ENCODE measurements at regions not wholly inside any gene's neighbourhood (a gene's known extent, or its start where the extent isn't known, plus 50 kb on each side); places are given as distances from the start of the nearest gene placed in this dataset.
"Not testable (repeated sequence)": the region's sequence is repeated elsewhere in the genome, so short reads cannot be mapped to it uniquely, and the experiment has no call there.

DNA sequence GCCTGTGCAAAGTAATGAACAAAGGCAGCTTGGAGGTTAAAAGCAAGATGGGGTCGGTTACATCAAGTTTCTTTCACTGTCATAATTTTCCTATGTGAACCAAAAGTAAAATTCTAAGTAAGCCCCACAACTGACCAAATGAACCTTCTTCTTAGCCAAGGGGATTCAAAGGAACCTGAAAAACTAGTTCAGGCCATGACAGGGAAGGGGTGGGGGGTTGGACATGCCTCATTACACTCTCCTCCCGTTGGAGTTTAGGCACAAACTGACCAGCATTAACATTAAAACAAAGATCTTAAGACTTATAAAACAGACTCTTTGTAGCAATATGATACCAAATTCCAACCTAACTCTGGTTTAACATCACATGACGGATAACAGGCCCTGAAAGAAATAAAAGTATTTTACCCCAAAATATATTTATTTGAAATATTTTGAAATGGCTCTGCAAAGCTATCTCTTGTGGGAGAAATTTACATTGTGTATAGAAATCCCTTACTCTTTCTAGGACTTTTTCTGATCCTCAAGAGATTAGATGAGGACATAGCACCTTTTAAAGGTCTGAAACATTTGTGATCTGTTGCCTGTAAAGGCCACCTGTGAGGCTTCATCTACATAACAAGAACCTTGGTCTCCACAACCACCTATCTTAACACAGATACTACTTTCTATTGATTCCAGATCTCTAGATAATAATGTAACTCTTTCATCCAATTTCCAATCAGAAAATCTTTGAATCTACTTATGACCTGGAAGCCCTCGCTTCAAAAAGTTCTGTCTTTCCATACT is 1829.0 kb upstream of the MIR17HG start:
- DNase-seq, result no peak

DNA sequence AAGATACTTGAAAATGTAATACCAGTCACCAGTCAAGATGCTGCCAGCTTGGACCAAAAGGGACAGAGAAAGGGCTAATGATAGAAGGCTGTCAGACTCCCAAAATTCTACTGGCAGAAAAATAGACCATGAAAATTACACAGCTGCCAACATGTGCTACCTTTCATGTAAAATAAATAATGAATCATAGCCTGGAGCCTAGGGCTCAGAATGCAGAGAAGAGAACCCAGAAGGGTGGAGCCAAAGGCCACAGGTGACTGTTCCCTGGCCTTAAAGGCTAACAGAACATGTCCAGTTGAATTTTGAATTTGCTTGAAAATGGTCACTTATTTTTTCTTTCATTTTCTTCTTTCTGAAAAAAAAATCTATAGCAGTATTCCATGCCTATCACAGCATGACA is 1827.0 kb upstream of the MIR17HG start:
- no peak for DNase-seq

DNA sequence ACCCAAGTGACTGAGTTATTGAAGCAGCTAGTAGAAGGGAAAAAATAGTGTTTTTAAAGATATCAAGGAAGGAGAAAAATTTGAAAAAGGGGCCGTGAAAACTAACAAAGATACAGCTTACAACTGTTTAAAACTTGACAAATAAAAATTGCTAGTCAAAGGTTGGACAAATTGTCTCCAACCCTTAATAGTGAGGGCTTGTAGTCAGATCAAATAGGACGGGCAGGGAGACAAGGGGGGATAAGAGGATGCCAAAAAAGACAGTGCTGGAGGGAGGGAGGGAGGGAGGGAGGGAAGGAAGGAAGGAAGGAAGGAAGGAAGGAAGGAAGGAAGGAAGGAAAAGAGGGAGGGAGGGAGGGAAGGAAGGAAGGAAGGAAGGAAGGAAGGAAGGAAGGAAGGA is 1825.8 kb upstream of the MIR17HG start:
- DNase-seq, result not testable (repeated sequence)

DNA sequence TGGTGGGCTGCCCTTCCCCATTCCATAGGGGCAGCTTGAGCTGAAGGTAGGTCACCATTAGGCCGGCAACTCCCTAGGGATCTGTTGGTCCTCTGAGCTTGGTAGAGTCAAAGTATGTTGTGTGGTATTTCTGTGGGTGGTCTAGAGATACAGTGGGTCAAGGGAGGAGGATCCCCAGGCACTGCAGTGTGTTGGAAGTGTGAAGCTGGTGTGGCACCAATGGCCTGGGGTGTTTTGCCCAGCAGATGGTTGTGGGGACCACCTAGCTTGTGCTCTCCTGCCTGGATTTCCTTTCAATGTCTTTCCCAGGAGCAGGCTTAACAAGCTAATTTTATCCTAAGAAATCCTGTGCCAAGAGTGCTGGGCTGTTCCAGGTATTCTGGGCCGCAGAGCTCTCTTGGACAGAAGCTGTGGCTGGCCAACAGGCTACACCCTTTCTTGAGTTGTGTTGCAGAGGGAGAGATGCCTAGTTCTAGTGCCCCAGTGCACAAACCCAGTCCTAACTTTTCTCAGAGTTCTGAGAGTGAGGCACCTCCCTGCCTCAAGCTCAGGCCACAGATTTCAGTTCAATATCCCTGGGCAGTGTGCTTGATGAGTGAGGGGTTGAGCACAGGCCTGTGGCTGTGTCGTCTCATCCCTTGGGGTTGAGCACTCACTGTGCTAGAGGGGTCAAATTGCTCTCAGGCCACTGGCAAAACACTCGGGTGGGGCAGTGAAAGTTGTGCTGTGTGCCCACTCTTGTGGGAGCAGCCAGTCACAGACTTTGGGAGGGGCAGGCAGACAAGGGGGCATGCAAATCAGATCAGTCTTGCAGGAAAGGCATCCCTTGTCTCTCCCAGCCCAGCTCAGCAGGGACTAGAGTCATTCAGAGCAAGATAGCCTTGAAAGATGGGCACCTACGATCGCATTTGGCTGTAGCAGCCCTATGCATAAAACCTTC is 1806.1 kb upstream of the MIR17HG start:
- DNase-seq, result no peak

DNA sequence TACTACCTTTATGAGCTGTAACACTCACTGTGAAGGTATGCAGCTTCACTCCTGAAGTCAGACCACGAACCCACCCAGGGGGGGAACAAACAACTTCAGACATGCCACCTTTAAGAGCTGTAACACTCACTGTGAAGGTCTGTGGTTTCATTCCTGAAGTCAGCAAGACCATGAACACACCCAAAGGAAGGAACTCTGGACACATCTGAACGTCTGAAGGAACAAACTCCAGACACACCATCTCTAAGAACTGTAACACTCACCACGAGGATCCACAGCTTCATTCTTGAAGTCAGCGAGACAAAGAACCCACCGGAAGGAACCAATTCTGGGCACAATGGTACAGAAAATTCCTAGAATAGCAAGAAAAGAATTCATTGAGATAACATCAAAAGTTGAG is 1796.5 kb upstream of the MIR17HG start:
- no peak for DNase-seq

DNA sequence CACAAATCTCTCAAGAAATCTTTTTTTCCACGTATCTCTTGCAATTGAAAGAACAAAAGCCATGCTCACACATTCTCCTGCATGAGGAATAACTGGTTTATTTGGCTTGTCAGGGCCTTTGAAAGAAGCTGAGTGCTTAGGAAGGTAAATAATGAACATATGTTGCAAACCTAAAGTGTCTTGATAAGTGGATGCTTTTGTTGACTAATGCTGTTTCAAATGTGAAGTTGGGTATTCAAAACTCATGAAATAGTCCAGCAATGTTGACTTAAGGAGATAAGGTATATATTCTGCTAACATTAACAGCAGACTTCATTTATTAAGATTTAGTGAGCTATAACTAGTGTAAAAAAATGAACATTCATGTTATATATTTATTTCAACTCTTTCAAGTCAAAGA is 1792.7 kb upstream of the MIR17HG start:
- DNase-seq, result no peak

DNA sequence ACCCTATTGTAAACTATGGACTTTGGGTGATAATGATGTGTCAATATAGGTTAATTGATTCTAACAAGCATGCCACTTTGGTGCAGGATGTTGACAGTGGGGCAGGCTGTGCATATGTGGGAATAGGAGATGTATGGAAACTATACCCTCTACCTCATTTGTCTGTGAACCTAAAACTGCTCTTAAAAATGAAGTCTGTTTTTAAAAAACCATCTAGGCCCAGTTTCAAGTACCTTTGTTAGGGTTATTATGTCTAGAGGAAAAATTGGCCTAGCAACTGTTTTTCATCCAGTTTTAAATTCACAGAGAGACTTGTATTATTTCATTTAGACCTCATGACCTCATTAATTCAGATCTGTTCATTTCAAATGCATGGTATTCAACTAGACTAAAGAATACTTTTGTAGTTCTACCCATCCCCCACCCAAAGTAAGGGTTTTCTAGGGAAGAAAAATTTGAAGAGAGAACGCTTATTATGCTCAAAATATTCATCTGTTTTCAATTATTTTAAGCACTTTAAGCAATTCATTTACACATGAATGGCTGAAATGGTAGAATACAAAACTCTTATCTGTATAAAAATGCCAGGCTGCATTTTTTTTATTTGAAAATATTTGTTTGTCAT is 1781.9 kb upstream of the MIR17HG start:
- DNase-seq, result no peak

DNA sequence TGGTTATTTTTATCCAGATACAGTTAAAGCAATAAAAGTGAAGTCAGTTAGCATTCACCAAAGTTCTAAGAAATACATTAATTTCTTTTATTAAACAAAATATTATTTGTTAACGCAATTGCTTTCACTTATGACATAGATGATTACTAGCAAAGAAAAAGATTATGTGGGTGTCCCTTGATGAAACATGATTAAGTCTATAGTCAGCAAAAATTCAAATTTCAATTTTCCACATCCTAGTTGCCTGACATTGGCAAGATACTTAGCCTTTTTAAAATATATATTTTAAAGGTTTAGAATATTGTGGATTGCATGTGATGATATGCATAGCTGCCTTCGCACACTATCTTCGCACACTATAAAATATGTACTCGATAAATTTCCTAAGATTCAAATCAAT is 1780.5 kb upstream of the MIR17HG start:
- no peak for DNase-seq

DNA sequence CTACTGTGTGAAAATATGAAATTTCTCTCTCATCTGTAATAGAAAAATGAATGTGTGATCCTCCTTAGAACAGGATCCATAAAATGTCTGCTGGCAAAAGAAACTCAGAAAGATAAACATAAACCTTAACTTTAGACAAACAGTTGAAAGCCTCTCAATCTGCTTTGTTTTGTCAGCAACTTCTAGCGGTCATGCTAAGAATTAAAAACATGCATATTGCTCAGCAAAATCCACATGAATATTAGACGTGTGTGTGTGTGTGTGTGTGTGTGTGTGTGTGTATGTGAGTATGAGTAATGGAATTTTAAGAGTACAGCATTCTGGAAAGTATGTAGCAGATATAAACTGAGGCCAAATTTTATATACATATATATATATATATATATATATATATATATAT is 1779.2 kb upstream of the MIR17HG start:
- no peak for DNase-seq

DNA sequence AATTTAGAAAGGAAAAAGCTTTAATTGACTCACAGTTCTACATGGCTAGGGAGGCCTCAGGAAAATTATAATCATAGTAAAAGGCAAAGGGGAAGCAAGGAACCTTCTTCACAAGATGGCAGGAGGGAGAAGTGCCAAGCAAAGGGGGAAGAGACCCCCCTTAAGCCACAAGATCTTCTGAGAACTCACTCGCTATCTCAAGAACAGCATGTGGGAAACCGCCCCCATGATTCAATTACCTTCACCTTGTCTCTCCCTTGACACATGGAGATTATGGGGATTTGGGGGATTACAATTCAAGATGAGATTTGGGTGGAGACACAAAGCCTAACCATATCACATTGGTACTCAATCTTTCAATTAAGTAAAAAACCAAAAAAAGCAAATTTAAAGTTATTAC is 1778.7 kb upstream of the MIR17HG start:
- no peak for DNase-seq

DNA sequence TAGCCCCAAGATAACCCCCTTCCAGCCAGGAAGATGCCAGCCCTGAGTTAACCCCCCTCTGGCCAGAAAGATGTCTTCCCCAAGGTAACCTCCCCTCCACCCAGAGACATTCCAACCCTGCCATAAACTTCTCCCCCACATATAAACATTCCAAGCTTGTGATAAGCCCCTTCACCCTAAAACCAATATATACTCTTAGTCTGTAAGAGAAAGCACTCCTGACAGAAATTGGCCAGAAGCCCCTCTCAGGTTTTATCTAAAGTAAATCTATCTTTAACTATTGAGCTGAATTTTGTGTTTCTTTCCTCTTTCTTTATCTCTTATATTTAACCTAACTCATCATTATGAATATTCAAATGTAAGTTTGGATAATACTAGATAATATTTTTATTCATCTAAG is 1775.8 kb upstream of the MIR17HG start:
- DNase-seq, result no peak

DNA sequence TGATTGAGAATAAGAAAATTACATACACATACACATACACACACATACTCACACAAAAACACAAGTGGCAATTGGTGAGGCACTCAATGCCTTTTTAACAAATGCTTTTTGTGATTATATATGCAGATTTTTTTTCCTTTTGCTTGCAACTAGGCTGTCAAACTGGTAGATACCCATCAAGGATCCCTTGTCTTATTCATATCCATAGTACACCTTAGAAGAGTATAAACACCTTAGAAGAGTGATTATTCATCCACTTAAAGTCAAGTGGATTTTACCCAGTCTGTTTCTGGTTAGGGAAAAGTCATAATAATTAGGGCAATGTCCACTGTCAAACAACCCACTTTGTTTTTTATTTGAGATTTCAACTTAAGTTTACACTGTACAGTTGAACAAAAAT is 1773.4 kb upstream of the MIR17HG start:
- DNase-seq, result no peak

DNA sequence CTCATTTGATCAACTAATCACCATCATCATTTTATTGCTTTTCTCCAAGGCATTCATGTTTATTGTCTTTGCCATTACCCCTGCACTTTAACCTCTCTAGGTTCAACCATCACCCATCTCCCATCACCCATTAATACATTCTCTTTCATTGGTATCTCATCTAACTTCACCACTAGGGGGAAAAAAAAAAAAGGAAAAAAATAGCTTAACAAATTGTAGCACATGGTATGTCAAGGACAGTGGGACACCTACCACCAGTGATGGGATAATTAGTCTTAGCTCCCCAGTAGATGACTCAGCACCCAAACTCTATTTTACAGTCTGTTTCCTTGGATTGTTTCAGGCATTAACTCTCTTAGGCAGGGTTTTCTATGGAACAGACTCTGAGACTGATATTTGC is 1770.2 kb upstream of the MIR17HG start:
- DNase-seq, result no peak

DNA sequence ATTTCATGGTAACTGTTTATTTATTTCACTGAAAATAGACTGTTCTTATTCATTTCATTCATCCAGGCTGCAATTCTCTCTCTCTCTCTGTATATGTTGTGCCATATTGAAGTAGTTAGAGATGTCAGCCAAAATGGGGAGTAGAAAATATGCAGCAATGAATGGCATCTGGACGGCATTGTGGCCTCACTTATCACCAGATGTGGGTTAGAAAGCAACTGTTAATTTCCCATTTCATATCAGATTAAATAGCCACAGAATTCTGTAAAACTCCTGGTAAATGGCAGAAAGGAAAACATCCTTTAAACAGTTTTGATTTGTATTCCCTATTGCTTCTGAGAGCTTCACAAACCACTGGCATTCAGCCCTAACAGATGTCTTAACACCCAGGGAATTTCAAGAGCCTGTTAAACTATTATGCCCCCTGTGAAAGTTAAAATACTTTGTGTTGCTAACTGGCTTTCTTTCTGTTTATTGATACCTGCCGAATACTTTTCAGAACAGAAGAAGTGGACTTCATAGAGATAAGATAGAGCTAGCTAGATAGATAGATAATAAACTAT is 1763.3 kb upstream of the MIR17HG start:
- no peak for DNase-seq

DNA sequence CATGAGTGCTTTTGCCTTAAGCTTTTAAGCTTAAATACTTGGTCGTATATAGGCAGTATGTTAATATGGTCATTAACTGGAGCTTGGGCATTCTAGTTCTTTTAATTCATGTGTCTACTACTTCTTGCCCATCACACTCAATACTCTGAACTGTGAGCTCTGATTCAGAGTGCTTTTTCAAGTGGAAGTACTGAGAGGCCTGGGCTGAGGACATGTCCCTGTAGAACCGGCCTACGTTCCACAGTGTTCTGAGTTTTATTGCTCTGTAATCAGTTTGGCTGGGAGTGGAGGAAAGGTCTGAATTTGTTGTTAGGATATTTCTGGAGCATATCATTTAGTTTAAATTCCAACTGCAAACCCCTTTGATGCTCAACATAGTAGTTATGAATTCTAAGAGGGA is 1744.8 kb upstream of the MIR17HG start:
- no peak for DNase-seq

DNA sequence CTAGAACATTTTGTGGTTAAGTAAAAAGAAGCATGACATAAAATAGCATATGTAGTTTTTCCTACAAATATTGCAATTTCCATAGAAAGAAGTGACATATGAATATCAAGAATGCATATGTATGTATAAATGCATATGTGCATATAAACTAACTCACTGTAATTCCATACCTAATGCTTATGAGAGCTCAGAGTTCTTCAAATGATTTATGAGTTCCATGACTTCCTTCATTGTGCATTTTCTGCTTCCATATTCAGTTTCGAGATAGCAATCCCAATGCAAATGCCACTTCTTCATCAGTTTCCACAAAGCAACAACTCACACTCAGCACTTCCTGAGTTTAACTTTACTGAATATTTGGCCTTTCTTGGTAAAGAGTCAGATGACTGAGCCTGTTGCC is 1744.3 kb upstream of the MIR17HG start:
- DNase-seq, result no peak

DNA sequence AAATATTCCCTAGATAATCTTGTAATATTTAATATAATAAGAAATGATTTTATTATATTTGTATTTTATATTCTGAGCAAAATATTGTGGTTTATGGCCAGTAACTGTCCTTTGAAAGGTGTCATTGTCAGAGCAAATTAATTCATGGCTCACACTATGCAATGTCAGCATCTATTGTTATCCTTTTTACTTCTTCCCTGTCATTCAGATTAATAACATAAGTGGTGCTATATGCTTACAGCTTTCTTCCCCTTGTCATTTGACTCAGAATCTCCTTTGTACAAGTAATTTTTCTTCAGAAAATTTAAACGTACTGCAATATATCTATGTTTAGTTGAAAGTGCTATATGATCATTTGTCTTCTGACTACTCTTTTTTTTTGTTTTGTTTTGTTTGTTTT is 1738.2 kb upstream of the MIR17HG start:
- DNase-seq, result no peak

DNA sequence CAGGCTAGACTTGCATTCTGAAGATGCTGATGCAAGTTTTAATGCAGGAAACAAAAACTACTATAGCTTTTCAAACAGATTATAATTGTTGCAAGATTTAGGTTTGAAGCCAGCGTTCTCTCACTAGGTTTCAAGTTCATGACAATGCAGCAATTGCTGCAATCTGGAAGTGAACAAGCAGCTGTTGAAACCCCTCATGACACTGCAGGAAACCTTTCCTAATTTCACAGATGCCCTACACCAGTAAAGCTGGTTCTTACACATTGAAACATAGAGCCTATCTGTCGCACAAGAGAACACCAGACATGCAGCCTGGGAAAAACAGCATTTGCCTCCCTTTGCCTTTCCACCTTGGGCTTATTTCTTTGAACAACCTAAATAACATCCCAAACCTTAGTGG is 1737.2 kb upstream of the MIR17HG start:
- DNase-seq, result no peak

DNA sequence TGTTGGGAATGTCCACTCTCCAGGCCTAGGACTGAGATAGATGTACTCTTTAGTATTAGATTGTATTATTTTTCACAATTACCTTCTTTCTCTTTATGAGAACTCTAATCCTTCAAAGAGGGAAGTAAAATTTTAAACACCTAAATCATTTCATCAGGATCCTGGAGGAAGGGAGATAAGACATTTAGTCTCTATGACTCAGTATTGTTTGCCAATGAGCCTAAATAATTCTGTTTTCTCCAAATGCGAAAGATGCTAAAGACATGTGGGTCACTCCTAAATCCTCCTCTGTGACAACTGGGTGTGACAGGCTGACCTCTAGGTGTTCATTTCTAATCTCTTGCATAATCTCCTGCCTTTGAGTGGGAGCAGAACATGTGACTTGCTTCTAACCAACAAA is 1736.6 kb upstream of the MIR17HG start:
- no peak for DNase-seq

DNA sequence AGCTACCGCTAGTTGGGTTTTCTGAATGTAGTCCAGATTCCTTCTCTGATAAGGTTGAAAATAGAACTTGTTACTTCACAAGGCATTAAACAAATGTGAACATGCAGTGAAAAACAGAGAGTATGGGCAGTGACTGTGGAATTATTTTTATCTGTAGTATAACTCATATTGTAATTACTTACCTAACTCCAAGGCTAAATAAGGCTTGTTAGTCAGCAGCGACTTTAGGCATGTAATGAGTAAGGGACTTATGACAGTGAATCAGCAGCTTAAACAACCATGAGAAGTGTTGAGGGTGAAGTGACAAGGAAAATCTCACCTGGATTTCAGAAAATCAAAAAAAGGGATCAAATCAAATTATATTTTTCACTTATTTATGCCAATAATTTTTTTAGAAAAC is 1719.5 kb upstream of the MIR17HG start:
- DNase-seq, result no peak

DNA sequence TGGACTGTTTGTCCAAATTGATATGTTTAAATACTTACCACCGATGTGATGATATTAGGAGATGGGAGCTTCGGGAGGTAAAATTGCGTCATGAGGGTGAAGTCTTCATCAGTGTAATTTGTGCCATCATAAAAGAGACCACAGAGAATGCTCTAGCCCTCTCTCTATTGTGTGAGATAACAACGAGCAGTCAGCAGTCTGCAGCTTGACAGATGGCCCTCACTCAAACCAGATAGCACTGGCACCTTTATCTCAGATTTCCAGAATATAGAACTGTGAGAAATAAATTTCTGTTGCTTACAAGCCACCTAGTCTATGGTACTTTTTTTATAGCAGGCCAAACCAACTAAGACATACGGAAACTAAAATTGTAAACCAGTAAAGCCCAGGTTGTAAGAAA is 1718.9 kb upstream of the MIR17HG start:
- no peak for DNase-seq

DNA sequence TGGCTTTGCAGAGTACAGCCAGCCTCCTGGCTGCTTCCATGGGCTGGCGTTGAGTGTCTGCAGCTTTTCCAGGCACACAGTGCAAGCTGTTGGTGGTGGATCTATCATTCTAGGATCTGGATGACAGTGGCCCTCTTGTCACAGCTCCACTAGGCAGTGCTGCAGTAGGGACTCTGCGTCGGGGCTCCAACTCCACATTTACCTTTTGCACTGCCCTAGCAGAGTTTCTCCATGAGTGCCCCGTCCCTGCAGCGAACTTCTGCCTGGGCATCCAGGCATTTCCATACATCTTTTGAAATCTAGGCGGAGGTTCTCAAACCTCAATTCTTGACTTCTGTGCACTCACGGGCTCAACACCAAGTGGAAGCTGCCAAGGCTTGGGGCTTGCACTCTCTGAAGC is 1697.3 kb upstream of the MIR17HG start:
- no peak for DNase-seq

DNA sequence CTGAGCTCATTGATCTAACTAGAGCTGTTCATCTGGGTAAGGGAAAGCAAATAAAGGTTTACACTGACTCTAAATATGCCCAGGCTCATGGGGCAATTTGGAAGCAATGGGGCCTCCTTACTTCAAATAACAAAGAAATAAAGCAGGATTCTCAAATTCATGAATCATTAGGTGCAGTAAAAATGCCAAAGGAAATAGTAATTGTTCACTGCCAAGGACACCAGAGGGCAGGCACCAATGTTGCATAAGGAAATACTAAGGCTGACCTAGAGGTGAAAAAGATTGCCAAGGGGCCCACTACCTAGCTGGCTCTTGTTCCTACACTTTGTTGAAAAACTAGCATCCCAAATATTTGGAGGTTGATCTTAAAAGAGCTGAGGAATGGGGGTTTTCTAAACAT is 1686.7 kb upstream of the MIR17HG start:
- DNase-seq, result no peak

Measured in activated CD4-positive, alpha-beta T cell treated with anti-CD3 and anti-CD28 coated beads, Interleukin-2, amount 50 U/mL, for 16 hours (primary cell).